Transverse colon (tissue), 4 donors: ENCODE measurements at regions not wholly inside any gene's neighbourhood (a gene's known extent, or its start where the extent isn't known, plus 50 kb on each side); places are given as distances from the start of the nearest gene placed in this dataset.

Experiments
- EP300 ChIP-seq: sonication (generic); formaldehyde crosslinking; IDR thresholded peaks from one replicate; pipeline ENCODE4 v1.6.1; 2017; ENCODE audit warnings: antibody characterized with exemption, low read depth
- POLR2A ChIP-seq: fragments of 450-650 bp; IDR thresholded peaks from one replicate; pipeline ENCODE4 v1.6.1; 2016; ENCODE audit warnings: antibody characterized with exemption, mild to moderate bottlenecking, moderate library complexity
- POLR2AphosphoS5 ChIP-seq, 3 donors: sonication (generic); formaldehyde crosslinking; IDR thresholded peaks; one replicate each; pipeline ENCODE4 v1.6.1; 2016; ENCODE audit warnings: antibody characterized with exemption in 3 of 3
- TF ChIP-seq, protein P1 (sequence below), 5 experiments: fragments of 200-600 bp in 3 of 5; fragments of 450-650 bp in 2 of 5; sonication (generic) in 3 of 5; IDR thresholded peaks; 1 replicate in 2 of 5; 2 replicates in 3 of 5; pipeline ENCODE4 v1.5.1; 2016 to 2017; ENCODE audit warnings: antibody characterized with exemption in 5 of 5, inconsistent platforms in 3 of 5, mild to moderate bottlenecking in 2 of 5, moderate library complexity in 1 of 5

- TF ChIP-seq, protein P1, sequence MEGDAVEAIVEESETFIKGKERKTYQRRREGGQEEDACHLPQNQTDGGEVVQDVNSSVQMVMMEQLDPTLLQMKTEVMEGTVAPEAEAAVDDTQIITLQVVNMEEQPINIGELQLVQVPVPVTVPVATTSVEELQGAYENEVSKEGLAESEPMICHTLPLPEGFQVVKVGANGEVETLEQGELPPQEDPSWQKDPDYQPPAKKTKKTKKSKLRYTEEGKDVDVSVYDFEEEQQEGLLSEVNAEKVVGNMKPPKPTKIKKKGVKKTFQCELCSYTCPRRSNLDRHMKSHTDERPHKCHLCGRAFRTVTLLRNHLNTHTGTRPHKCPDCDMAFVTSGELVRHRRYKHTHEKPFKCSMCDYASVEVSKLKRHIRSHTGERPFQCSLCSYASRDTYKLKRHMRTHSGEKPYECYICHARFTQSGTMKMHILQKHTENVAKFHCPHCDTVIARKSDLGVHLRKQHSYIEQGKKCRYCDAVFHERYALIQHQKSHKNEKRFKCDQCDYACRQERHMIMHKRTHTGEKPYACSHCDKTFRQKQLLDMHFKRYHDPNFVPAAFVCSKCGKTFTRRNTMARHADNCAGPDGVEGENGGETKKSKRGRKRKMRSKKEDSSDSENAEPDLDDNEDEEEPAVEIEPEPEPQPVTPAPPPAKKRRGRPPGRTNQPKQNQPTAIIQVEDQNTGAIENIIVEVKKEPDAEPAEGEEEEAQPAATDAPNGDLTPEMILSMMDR (IDR thresholded peaks at IDR 0.05): no peak
- TF ChIP-seq POLR2A (no peak), POLR2AphosphoS5 (IDR thresholded peaks at IDR 0.05) (no peak), EP300 (no peak)
Measured at GRCh38 chr10:70993051-70993450, 104.7 kb upstream of the PCBD1 start.
